Stimulated activated CD4-positive, alpha-beta T cell treated with anti-CD3 and anti-CD28 coated beads, Interleukin-1b, Interleukin-23, amount 100 ng/mL, for 24 hours (primary cell): ENCODE measurements at regions not wholly inside any gene's neighbourhood (a gene's known extent, or its start where the extent isn't known, plus 50 kb on each side); places are given as distances from the start of the nearest gene placed in this dataset.
"Not testable (repeated sequence)": the region's sequence is repeated elsewhere in the genome, so short reads cannot be mapped to it uniquely, and the experiment has no call there.

Source experiments
- DNase-seq, 4 experiments: peaks; one replicate each; pipeline ENCODE4 v3.0.0-alpha.2; 2020; ENCODE audit warnings: low read depth in 4 of 4, low spot score in 1 of 4

- no peak for DNase-seq
Observed at GRCh38 chr14:105748204-105748578, 221.8 kb downstream of the TMEM121 start.

- DNase-seq, result not testable (repeated sequence)
Observed at GRCh38 chr14:105748710-105749109, 222.3 kb downstream of the TMEM121 start.

DNA sequence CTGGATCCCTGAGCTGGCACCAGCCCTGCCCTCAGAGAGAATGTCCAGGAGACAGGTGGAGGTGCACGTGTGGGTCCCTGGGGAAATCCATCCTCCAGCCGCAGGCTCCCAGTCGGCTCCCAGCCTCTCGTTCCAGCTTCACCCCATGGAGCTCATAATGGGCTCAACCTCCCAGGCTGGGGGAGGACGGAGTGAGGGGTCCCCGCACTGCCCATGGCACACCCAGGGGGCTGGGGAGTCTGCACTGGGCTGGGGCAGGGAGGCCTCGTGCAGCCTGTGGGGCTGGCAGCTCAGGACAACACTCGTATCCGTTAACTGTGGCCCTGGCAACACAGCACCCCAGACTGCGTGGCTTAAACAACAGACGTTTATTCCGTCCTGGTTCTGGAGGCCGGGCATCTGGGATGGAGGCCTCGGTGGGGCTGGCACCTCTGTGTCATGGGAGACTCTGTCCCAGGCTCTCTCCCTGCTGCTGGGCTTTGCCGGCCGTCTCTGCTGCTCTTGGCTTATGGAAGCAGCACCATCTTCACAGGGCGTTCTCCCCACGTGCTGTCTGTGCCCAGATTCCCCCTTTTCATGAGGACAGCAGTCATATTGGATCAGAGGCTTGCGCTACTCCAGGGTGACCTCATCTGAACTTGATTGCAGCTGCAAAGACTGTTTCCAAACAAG lies 223.6 kb downstream of the TMEM121 start:
- DNase-seq, result not testable (repeated sequence)

- not testable (repeated sequence) for DNase-seq
Observed at GRCh38 chr14:105751291-105751751, 224.9 kb downstream of the TMEM121 start.

DNA sequence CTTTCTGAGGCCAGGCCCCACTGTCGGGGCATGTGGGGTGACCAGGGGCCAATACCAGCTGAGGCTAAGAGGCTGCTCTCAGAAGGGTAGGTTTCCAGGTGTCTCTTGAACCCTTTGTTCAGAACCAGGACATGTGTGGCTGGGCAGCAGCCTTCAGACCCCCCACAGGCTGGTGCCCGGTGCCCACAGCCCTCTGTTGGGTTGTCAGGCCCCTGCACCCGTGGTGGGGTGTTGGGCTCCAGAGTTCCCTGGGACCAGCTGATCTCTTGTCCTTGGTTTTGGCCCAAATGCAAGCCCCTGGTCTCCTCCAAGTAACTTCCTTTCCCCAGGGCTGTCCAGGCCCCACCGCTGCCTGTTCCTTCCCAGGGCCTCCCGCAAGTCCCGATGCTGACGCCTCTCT lies 226.0 kb downstream of the TMEM121 start:
- not testable (repeated sequence) for DNase-seq

GRCh38 chr14:105760691-105761344 lies 234.4 kb downstream of the TMEM121 start:
- no peak for DNase-seq

GRCh38 chr14:105761345-105761740 lies 235.0 kb downstream of the TMEM121 start:
- DNase-seq, result not testable (repeated sequence)

- DNase-seq, result no peak
Observed at GRCh38 chr14:105761842-105762241, 235.5 kb downstream of the TMEM121 start.

DNA sequence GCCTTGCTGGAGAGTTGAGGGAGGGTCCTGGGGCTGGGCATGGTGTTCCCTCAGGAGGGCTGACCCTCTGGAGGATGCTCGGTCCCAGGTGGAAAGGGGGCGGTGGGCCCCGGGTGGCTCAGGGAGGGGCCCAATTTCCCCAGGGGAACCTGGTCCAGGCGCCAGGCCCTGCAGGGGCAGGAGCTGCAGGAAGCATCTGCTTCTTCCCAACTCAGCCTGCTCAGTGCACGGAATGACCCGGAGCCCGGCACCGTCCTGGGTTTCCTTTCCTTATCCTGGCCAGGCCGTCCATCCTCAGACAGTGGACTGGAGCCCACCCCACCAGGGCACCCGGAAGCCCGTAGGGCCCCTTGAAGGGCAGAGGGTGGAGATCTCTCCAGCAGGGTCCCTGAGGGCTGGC lies 235.9 kb downstream of the TMEM121 start:
- DNase-seq, result not testable (repeated sequence)

GRCh38 chr14:105764254-105764901 lies 238.0 kb downstream of the TMEM121 start:
- not testable (repeated sequence) for DNase-seq

- not testable (repeated sequence) for DNase-seq
Observed at GRCh38 chr14:105765072-105765825, 238.9 kb downstream of the TMEM121 start.

GRCh38 chr14:105765893-105766614 lies 239.7 kb downstream of the TMEM121 start:
- DNase-seq, result no peak

DNA sequence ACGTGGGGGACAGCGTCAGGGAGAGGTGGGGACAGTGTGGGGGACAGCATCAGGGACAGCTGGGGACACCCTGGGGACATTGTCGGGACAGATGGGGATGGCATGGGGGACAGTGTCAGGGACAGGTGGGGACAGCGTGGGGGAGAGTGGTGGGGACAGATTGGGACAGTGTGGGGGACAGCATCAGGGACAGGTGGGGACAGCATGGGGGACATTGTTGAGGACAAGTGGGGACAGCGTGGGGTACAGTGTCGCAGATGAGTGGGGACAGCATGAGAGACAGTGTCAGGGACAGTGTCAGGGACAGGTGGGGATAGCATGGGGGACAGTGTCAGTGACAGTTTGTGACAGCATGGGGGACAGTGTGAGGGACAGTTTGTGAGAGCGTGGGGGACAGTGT lies 240.9 kb downstream of the TMEM121 start:
- DNase-seq, result no peak

GRCh38 chr14:105768039-105768438 lies 241.7 kb downstream of the TMEM121 start:
- DNase-seq, result not testable (repeated sequence)

DNA sequence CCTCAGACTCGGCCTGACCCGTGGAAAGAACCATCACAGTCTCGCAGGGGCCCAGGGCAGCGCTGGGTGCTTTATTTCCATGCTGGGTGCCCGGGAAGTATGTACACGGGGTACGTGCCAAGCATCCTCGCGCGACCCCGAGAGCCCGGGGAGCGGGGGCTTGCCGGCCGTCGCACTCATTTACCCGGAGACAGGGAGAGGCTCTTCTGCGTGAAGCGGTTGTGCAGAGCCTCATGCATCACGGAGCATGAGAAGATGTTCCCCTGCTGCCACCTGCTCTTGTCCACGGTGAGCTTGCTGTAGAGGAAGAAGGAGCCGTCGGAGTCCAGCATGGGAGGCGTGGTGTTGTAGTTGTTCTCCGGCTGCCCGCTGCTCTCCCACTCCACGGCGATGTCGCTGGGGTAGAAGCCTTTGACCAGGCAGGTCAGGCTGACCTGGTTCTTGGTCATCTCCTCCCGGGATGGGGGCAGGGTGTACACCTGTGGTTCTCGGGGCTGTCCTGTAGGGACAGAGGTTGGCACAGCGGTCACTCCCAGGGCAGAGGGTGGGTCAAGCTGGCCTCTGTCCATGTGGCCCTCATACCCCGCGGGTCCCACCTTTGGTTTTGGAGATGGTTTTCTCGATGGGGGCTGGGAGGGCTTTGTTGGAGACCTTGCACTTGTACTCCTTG lies 242.8 kb downstream of the TMEM121 start:
- not testable (repeated sequence) for DNase-seq

GRCh38 chr14:105770619-105771216 lies 244.3 kb downstream of the TMEM121 start:
- not testable (repeated sequence) for DNase-seq

DNA sequence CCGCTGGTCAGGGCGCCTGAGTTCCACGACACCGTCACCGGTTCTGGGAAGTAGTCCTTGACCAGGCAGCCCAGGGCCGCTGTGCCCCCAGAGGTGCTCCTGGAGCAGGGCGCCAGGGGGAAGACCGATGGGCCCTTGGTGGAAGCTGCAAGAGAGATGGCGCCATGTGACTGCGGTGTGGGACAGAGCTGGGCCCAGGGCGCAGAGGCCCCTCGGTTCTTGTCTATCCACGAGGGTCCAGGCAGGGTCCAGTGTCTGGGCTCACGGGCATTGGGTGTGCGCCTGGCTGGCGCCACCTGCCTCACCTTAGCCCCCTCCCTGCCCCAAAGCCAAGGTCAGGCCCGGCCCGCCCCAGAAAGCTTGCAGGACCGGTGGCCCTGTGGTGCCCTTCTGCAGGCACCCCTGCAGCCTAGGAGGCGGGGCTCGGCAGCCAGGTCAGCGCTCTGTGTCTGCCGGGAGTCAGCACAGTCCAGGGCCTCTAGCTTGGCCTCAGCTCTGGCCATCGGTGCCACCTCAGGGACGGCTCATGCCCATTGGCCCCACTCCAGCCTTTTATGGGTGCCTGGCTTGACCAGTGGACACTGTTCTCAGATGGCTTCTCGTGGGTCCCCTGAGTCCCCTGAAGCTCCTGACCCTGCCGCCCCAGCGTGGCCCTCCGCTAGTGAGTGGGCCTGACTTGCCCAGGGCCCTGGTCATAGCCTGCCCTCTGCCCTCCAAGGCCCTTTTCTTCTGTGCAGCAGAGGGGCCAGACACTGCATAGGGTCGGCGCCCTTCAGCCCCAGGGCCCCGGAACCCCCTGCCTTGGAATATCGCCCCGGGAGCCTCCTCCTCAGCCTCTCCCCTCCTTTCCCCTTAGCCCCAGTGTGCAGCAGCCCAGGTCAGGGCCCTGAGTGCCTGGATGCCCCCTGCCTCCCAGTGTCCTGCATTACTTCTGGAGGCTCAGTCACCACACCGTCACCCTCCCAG lies 245.2 kb downstream of the TMEM121 start:
- not testable (repeated sequence) for DNase-seq

DNA sequence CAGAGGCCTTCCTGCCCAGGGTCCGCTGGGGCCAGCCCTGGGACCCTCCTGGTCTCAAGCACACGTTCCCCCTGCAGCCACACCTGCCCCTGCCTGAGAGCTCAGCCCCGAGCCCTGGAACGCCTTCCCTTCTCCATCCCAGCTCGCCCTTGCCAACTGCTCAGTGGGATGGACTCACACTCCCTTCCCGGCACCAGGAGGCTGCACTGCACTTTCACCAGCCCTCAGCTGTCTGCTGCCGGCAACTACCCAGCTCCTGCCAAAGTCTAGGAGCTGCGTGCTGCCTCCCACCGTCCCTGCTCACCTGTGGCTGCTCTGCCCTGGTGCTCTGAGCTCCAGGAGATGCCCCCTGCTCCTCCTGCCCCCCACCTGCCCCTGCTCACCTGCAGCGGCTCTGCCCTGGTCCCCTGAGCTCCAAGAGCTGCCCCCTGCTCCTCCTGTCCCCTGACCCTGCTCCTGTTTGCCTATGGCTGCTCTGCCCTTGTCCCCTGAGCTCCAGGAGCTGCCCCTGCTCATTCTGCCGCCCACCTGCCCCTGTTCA lies 246.4 kb downstream of the TMEM121 start:
- not testable (repeated sequence) for DNase-seq
